Body of pancreas (tissue), 4 donors: ENCODE measurements at regions not wholly inside any gene's neighbourhood (a gene's known extent, or its start where the extent isn't known, plus 50 kb on each side); places are given as distances from the start of the nearest gene placed in this dataset.

Source experiments
- CTCF ChIP-seq, 7 experiments: fragments of 450-650 bp in 4 of 7; fragments of 200-600 bp in 3 of 7; sonication (generic) in 3 of 7; IDR thresholded peaks; one replicate each; pipeline ENCODE4 v1.5.1; 2016 to 2019; ENCODE audit warnings: antibody characterized with exemption in 7 of 7
- POLR2A ChIP-seq, 3 donors: fragments of 450-650 bp; IDR thresholded peaks; one replicate each; pipeline ENCODE4 v1.6.1; 2016; ENCODE audit warnings: antibody characterized with exemption in 3 of 3, mild to moderate bottlenecking in 2 of 3

GRCh38 chrX:16063921-16064320 is 59.4 kb upstream of the GRPR start:
- no peak for TF ChIP-seq CTCF (IDR thresholded peaks at IDR 0.05)
- TF ChIP-seq POLR2A (IDR thresholded peaks at IDR 0.05), result no peak
